Stomach (tissue), 8 donors: ENCODE measurements at regions not wholly inside any gene's neighbourhood (a gene's known extent, or its start where the extent isn't known, plus 50 kb on each side); places are given as distances from the start of the nearest gene placed in this dataset.

Source experiments
- DNase-seq, 2 donors: peaks; one replicate each; pipeline versions ENCODE4 v3.0.0 to v3.0.0-alpha.2; 2013 to 2019
- H3K27ac ChIP-seq, 5 donors: fragments of 200-600 bp in 4 of 5; sonication (generic) in 4 of 5; one replicate each; pipeline ENCODE4 v1.5.1; 2013 to 2019; ENCODE audit warnings: mild to moderate bottlenecking in 1 of 5, moderate library complexity in 1 of 5
- H3K27me3 ChIP-seq, 3 donors: fragments of 200-600 bp; sonication (generic); one replicate each; pipeline ENCODE4 v1.5.1; 2017 to 2019; ENCODE audit warnings: mixed run types in 1 of 3
- H3K36me3 ChIP-seq, 4 donors: fragments of 200-600 bp; sonication (generic); 1 replicate in 3 of 4; 2 replicates in 1 of 4; pipeline ENCODE4 v1.5.1; 2016 to 2019
- H3K4me1 ChIP-seq, 4 donors: fragments of 200-600 bp; sonication (generic); one replicate each; pipeline ENCODE4 v1.5.1; 2016 to 2019
- H3K4me3 ChIP-seq, 4 donors: fragments of 200-600 bp; sonication (generic) in 3 of 4; one replicate each; pipeline ENCODE4 v1.5.1; 2016 to 2019; ENCODE audit warnings: mild to moderate bottlenecking in 1 of 4
- H3K9me3 ChIP-seq, 4 donors: fragments of 200-600 bp; sonication (generic); one replicate each; pipeline ENCODE4 v1.5.1; 2016 to 2019
- EP300 ChIP-seq: sonication (generic); formaldehyde crosslinking; IDR thresholded peaks from one replicate; pipeline ENCODE4 v1.6.1; 2017; ENCODE audit warnings: antibody characterized with exemption
- POLR2A ChIP-seq, 4 donors: fragments of 450-650 bp; IDR thresholded peaks; one replicate each; pipeline ENCODE4 v1.6.1; 2016; ENCODE audit warnings: antibody characterized with exemption in 4 of 4, control low read depth in 2 of 4, mild to moderate bottlenecking in 1 of 4, moderate library complexity in 1 of 4
- POLR2AphosphoS5 ChIP-seq, 3 donors: sonication (generic); formaldehyde crosslinking; IDR thresholded peaks; one replicate each; pipeline ENCODE4 v1.6.1; 2016; ENCODE audit warnings: antibody characterized with exemption in 3 of 3
- WGBS, 5 donors: extraction: QIAGEN DNeasy Blood & Tissue Kit in 3 of 5; methylation state at CpG; one replicate each; pipeline versions ENCODE4 v1.1.5 to v1.1.7; 2013 to 2018; 5-methylcytosine and 5-hydroxymethylcytosine counted together
- intact Hi-C: fragments of 100-400 bp; cut with DNase I; formaldehyde crosslinking; loops from one replicate; pipeline ENCODE4 v1.15.1; 2023; ENCODE audit warnings: low total_unique reads
- TF ChIP-seq, protein P1 (sequence below), 7 experiments: fragments of 450-650 bp in 4 of 7; fragments of 200-600 bp in 3 of 7; sonication (generic) in 3 of 7; IDR thresholded peaks; one replicate each; pipeline ENCODE4 v1.5.1; 2016 to 2019; ENCODE audit warnings: antibody characterized with exemption in 7 of 7, control low read depth in 2 of 7, mild to moderate bottlenecking in 1 of 7
- donor health status: healthy with polysubstance abuse.
- donor health status: Bipolar disorder and iron deficiency.
- donor health status: healthy.

DNA sequence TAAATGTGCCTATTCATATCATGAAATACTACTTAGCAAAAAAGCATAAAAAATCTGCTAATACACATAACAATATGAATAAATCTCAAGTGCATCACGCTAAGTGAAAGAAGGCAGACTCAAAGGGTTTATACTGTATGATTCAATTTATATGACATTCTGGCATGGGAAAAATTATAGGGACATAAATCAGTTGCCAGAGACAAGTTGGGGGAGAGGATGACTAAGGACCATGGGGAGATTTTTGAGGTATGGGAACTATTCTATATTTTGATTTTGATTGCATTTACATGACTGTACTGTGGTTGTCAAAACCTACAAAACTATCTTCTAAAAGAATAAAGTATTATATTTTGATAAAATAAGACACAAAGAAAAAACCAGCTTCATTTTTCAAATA, 650.3 kb upstream of the NR5A2 start:
- H3K4me3 ChIP-seq = no peak overlapping the region
- no peak for DNase-seq
- no peaks in the 10 kb centered on the region for H3K27me3 ChIP-seq
- H3K9me3 ChIP-seq = no peaks in the 10 kb centered on the region
- no peaks in the 10 kb centered on the region for H3K36me3 ChIP-seq
- 83 to 96% (median 85%) methylated on average over 1 of the region's 1 CpG for WGBS, 5 donors
- H3K4me1 ChIP-seq = no peaks in the 10 kb centered on the region
- intact Hi-C loops = no loop called here
- TF ChIP-seq, protein P1, sequence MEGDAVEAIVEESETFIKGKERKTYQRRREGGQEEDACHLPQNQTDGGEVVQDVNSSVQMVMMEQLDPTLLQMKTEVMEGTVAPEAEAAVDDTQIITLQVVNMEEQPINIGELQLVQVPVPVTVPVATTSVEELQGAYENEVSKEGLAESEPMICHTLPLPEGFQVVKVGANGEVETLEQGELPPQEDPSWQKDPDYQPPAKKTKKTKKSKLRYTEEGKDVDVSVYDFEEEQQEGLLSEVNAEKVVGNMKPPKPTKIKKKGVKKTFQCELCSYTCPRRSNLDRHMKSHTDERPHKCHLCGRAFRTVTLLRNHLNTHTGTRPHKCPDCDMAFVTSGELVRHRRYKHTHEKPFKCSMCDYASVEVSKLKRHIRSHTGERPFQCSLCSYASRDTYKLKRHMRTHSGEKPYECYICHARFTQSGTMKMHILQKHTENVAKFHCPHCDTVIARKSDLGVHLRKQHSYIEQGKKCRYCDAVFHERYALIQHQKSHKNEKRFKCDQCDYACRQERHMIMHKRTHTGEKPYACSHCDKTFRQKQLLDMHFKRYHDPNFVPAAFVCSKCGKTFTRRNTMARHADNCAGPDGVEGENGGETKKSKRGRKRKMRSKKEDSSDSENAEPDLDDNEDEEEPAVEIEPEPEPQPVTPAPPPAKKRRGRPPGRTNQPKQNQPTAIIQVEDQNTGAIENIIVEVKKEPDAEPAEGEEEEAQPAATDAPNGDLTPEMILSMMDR (IDR thresholded peaks at IDR 0.05) = no peak
- TF ChIP-seq POLR2AphosphoS5 (IDR thresholded peaks at IDR 0.05) (no peak), POLR2A (IDR thresholded peaks at IDR 0.05) (no peak), EP300 (no peak)
- no peak overlapping the region for H3K27ac ChIP-seq

DNA sequence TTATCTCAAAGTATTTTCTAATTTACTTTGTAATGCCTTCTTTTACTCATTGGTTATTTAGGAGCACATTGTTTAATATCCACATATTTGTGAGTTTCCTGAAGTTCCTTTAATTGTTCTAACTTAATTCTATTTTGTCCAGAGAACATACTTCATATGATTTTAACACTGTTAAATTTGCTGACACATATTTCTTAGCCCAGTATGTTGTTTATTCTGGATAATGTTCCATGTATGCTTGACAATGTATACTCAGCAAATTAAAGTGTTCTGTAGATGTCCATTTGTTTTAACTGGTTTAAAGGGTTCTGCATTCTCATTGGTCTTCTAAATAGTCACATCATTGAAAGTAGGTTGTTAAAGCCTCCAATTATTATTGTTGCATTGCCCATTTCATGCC, 643.7 kb upstream of the NR5A2 start:
- TF ChIP-seq POLR2A (IDR thresholded peaks at IDR 0.05) (no peak), POLR2AphosphoS5 (IDR thresholded peaks at IDR 0.05) (no peak), EP300 (no peak)
- TF ChIP-seq, protein P1 (IDR thresholded peaks at IDR 0.05) = no peak
- Histone ChIP-seq H3K9me3 (no peaks in the 10 kb centered on the region), H3K36me3 (no peaks in the 10 kb centered on the region), H3K27ac (no peak overlapping the region), H3K4me1 (no peaks in the 10 kb centered on the region), H3K27me3 (no peaks in the 10 kb centered on the region), H3K4me3 (no peak overlapping the region)
- no peak for DNase-seq
- intact Hi-C loops = no loop called here

DNA sequence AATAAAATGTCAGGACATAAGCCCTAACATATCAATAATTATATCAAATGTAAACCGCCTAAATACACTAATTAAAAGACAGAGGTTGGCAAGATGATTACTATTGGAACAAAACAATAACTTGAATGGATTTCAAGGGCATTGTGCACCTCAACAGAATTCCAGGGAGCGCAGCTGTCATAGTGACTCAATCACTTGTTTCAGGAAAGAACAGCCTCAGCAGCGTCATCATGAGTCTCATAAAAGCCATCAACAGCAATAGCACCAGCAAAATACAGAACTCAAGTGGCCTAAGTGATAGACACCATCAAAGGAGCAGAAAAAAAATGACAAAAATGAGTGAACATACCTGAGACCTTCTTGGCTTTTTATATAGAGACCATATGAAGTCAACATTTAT, 632.7 kb upstream of the NR5A2 start:
- Histone ChIP-seq H3K27ac (no peak overlapping the region), H3K27me3 (no peaks in the 10 kb centered on the region), H3K4me3 (no peak overlapping the region), H3K9me3 (peaks cover 0 to 3% (median 0%) of the 10 kb centered on the region in 4 donors), H3K36me3 (no peaks in the 10 kb centered on the region), H3K4me1 (no peaks in the 10 kb centered on the region)
- TF ChIP-seq, protein P1 (IDR thresholded peaks at IDR 0.05) = no peak
- no peak for TF ChIP-seq EP300
- TF ChIP-seq POLR2AphosphoS5 (IDR thresholded peaks at IDR 0.05) = no peak
- 82 to 94% (median 93%) methylated on average over 3 of the region's 3 CpGs for WGBS, 5 donors
- intact Hi-C loops = no loop called here
- DNase-seq = no peak

DNA sequence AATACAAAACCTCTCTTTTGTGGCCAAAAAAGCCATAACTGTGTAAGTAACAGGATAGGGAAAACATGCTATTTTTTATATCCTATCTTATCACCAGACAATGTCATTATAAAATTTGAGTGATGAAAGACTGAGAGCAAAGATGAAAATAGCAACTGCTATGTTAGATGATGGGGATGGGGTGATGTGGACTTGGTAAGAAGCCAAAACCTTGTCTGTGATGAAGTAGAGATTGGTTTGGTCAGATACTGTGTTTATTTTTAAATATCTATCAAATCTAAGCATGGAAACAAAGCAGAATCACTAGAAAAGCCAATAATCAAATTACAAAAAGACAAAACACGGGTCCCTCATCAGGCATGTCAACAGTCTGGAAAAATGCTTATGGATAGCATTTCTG, 631.1 kb upstream of the NR5A2 start:
- no peak for DNase-seq
- Histone ChIP-seq H3K9me3 (no peaks in the 10 kb centered on the region), H3K4me1 (no peaks in the 10 kb centered on the region), H3K4me3 (no peak overlapping the region), H3K27me3 (no peaks in the 10 kb centered on the region), H3K27ac (no peak overlapping the region), H3K36me3 (no peaks in the 10 kb centered on the region)
- intact Hi-C loops = no loop called here
- no peak for TF ChIP-seq POLR2A (IDR thresholded peaks at IDR 0.05)
- TF ChIP-seq EP300 = no peak
- TF ChIP-seq POLR2AphosphoS5 (IDR thresholded peaks at IDR 0.05) = no peak
- TF ChIP-seq, protein P1 (IDR thresholded peaks at IDR 0.05) = no peak
- 49 to 64% (median 60%) methylated on average over 1 of the region's 1 CpG for WGBS, 5 donors
